Stimulated activated CD4-positive, alpha-beta T cell treated with anti-CD3 and anti-CD28 coated beads, TNF-alpha, amount 100 ng/mL, for 48 hours (primary cell): ENCODE measurements at regions not wholly inside any gene's neighbourhood (a gene's known extent, or its start where the extent isn't known, plus 50 kb on each side); places are given as distances from the start of the nearest gene placed in this dataset.
"Not testable (repeated sequence)": the region's sequence is repeated elsewhere in the genome, so short reads cannot be mapped to it uniquely, and the experiment has no call there.

Experiments
- DNase-seq, 3 donors: peaks; one replicate each; pipeline ENCODE4 v3.0.0-alpha.2; 2020; ENCODE audit warnings: low read depth in 3 of 3

DNA sequence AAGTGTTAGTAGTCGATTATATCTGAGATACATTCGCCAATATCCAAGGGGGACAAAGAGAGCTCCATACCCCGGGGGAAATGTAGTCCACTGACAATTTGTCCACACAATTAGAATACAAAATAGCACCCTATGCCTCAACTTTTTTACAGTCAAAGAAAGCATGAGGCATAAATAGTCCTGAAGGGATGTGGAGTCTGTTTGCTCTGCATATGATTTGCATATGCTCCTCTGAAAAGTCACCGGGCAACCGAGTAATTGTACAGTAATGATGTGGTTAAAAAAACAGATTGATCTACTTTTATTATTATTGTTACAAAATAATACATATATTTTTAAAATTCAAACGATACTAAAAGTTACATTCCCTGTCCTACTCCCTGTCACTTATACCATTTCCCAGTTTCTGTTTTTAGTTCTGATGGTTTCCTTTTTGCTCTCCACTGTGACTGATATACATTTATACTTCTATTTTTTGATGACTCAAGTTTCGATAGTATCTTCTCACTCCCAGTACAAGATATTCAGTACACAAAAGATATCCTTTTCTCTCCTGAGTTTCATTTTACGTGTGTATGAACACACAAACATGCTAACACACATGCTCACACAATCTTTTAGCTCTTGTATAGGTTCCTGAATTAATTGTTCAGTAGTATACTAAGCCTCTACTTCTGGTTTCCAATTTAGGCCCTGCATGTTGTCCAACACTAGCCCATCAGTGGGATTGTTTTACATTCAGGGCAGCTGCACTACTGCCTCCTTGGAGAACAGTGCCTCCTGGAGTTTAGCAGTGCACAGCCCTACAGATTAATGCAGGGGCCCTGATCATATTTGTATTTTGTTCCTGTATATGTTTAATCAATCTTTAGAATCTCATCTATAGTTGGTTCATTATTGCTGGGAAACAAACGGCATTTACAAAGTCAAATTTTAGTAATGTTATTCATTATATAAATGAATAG, 130.9 kb downstream of the TES start:
- no peak for DNase-seq

DNA sequence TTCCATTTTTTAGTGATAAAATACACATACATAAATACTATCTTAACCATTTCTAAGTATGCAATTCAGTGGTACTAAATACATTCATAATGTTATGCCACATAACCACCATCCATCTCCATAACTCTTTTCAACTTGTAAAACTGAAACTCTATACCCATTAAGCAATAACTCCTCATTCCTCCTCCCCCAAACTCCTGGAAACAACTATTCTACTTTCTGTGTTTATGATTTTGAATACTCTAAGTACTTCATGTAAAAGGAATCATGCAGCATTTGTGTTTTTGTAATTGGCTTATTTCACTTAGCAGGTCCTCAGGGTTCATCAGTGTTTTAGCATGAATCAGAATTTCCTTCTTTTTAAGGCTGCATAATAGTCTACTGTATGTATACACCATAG, 131.8 kb downstream of the TES start:
- no peak for DNase-seq

DNA sequence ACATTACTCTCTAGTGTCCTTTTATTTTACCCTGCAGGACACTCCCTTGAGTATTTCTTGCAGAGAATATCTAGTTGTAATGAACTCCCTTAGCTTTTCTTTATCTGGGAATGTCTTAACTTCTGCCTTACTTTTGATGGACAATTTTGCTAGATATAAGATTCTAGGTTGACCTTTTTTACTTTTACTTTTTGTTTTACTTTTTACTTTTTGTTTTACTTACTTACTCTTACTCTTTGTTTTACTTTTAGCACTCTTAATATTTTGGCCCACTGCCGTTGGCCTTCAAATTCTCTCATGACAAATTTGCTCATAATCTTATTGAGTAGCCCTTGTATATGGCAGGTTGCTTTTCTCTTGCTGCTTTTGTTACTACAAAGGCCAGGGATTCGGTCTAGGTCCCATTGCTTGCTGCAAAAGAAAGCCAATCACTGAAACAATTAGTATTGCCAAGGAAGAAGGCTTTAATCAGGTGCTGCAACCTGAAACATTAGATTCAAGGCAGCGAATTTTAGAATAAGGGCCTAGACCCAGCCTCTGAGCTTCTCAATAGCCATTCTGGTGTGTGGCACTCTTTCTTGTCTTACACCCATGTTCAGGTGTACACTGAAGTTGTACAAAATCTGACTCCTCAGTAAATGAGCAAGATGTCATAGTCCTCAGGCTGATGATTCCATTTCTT, 137.0 kb downstream of the TES start:
- DNase-seq, result no peak

DNA sequence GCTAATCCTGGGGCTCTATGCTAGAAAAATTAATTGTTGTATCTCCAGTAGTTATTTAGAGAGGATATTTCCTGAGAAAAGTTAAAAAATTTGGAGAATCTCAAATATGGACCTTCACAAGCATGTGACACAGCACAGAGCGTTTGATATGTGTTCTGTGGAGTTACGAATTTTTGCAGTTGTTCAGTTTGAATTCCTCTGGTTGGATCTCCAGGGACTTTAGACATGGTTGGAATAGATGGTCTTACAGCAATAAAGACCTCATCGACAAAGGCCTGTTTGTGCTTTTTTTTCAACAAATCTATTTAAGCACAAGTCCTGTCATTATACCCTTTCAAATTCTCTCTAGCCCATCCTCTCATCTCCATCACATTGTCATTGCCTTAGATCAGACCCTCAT, 138.0 kb downstream of the TES start:
- no peak for DNase-seq

DNA sequence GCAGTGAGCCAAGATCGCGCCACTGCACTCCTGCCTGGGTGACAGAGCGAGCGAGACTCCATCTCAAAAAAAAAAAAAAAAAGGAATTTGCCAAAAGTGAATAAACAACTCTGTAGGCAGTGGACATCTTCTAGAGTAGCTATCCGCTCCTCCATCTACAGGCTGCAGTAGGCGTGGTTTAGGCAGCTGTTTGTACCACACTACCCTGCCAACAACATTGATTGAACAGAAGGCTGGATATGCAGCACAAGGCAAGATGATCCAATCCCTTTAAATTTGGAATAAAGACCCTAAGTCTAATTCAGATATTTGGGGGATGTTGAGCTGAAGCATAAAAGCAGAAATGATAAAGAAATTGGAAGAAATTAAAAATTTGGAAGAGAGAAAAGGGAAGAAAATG, 141.6 kb downstream of the TES start:
- no peak for DNase-seq

DNA sequence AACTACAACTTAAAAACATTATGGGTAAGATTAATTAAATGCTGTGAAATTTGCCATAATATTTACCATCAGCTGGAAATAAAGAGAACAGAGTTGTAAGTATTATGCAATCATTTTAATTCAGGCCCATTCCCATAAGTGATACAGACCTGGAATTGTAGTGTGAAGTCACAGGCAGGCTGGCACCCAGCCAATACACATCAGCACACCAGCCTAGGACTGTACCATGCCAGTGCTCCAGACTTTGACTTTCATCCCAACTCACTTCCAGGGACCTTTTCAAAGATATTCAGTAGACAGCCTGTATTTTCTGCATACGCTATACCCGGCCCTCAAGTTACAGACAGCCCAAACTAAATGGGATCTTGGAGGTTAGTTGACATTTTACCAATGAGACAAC, 143.3 kb downstream of the TES start:
- no peak for DNase-seq

DNA sequence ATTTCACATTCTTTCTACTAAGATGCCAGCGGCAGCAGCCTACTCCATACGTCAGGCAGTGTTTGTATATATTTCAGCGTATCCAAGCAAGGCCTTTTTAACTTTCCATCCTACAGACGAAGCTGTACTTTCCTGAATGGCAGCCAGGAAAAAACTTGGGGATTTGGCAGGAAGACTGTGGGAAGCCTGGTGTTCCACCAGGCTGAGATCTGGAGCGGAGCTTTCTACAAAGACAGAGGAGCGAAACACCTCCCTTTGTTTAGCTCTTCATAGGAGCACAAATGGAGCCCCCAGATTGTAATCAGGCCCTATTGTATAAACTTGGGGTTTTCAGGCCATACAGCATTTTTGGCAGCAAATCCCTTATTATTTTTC, 143.8 kb downstream of the TES start:
- no peak for DNase-seq

DNA sequence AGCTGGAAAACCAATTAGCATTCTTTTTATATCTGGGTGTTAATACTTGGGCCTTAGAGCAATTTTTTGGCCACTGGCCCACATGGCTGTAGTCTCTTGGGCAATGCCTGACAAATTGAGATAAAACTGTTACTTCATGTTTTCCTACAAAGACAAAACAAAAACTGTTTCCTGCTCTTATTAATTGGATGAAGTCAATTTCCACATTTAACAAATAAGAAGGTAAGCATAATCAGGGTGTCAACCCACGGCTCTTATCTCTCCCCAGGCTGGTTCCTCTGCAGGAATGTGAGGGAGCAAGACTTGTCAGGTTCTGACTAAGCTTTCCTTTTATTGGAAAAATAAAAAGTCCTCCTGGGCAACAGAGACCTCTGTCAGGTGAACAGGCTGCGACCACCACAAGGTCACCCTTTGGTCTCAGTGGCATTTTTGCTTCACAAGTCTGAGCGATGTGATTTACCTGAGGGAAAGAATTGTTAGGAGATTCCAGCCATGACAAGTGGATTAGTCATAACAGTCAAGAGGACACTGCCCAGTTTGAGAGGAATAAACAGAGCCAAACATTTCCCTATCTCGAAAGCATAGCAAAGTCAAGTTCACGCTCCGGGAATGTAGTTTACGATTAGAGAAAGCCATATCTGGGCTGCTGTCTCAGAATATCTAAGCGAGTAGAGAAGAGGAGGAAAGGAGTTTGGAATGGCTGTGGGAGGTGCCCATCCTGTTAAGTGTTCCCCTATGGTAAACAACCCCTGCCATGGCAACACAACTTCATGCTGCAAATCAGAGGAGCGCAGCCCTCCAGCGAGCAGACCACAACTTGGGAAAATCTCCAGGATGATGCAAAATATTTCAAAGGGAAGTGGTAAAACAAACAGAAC, 144.4 kb downstream of the TES start:
- DNase-seq, result no peak

DNA sequence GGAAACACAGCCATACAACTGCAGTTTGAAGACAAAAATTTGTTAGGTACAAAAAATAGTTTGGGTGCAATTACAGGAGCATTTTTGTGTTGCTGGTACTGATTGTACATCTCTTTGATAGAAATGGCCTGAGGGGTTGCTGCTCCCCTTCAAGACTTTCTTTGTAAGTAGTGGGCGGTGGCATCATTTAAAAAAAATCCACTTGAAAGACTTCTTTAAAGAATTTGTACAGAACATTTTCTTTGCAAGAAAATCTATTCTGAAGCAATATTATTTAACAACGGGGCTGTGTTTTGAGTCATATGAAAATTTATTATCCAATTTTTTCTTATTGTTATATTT, 144.1 kb upstream of the CAV2 start:
- no peak for DNase-seq

DNA sequence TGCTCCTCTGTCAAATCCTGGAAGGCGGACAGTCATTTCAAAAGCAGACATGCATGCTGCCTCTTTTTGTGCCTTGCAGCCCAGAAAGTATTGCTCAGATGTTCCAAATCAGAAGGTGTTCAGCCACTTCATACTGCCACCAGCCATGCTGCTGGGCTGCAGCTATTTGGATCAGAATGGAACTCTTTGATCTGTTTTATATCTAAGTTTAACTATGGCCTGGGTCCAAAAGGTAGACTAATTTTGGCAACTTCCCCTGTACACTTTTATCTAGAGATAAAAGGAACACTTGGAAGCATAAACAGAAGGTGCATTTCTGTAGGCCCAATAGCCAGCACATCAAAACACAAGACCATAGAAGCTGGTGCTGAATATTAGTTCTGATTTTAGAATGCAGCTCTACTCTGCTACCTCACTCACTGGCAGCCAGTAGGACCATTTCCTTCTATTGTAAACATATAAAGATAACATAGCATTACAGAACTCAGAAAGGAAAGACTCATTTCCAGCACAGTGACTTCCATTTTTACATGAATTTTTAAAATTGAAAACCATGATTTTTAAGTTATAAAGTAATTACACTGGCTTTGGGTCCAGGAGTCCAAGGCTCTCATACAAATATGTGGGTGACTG, 143.1 kb upstream of the CAV2 start:
- no peak for DNase-seq

DNA sequence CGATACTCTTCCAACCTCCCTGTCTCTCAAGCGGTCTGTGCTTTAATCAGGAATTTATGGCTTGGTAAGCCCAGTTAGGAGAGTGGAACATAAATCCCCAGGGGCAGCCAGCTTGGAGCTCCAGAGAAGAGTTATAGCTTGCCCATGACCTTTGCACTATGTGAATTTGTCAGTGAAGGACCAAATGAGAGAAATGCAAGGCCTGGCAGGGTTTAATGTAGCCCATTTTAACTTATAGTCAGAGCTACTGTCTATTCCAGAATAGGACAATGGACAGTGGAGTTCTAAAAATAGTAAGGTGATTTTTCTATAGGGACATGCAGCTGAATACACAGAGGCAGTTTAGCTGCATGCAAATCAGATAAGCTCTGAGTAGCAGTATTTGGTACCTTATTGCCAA, 142.6 kb upstream of the CAV2 start:
- DNase-seq, result no peak

DNA sequence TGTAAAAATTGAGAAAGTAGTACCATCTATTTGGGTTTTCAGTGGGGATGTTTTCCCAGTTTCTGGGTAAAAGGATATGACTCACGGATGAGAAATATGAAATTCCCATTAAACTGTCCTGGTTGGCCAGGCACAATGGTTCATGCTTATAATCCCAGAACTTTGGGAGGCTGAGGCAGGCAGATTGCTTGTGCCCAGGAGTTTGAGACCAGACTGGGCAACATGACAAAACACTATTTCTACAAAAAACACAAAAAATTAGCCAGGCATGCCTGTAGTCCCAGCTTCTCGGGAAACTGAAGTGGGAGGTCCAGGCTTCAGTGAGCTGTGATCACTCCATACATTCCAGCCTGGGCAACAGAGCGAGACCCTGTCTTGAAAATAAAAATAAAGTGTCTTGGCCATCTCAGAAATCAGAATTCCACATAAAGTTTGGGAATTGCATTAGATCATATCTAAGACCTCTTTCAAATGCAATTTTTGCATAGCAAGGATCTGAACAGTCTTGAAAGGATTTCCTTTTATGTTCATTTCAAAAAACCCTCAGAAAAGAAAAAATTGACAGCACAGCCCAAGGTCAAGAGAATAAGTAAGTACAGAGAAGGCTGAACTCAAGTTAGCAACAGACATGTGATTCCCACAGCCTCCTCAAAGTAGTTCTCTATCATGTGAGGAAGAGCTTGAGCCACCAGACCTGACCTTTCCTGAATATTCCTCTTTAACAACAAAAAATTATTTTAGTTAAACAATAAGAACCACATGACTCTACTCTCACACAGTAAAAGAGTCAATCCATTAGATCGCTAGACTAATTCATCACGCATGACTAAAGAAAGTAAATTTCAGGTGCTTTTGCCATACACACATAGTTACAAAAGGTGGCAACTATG, 141.5 kb upstream of the CAV2 start:
- no peak for DNase-seq

DNA sequence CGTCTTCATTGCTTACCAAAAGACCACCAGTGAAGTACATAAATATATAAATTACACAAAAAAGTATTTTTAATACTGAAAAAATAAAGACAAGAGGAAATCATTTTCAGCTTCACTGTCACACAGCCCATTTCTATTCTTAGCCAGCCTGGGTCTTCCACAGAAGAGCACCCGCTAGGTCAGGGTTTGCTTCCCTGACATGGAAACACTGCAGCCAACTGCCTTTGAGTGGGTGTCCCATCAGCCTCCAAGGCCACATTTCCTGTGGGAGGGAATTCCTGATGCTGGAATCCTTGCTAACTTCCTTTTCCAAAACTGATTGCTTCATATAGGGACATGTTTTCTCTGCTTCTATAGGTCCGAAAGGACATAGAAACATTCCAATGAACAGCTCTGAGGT, 137.8 kb upstream of the CAV2 start:
- DNase-seq, result no peak

DNA sequence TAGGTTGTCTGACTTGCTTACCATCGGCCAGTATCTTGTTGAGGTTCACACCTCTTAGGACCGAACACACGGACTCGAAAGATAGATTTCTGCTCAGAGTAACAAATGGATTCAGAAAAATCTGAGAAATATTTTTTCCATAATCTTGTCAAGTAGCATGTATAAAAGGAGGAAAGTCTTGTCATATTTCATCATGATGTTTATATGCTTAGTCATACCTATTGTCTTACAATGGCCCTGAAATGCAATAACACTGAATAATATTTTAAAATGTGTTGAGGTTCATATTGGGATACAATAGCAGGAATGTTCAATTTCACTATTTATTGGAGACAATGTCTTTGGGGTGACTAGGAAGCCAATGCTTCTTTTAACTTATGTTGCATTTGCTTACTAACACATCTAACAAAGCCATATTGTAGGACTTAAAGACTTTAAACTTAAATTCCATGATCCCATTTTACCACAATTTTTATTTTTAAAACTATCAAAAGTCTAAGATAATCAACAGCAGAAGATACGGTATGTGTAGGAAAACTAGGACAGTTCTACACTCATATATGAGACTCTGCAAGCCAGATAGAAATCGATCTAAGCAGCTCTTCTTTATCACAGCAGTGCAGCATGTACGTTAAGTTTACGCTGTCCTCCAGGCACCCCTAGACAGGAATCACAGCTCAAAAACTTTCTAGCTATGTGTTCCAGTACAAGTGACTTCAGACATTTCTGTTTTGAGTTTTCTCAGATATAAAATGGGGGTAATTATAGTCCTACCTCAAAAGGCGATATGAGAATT, 135.7 kb upstream of the CAV2 start:
- no peak for DNase-seq

DNA sequence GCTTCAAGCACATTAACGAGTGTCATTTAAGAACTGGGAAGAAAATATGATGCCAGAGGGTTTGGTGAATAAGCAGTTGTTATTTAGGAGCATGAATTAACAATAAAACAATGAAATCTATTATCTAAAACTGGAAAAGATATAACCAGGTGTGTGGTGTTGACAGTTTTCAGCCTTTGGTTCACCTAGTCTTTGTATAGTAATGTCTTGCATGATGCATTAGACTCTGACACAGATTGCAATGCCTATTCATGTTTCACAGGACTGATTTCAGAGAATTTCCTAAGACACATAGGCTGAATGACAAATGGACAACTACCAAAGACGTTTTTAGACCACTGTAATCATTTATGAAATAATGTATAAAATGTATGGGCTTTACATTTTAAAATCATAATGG, 135.1 kb upstream of the CAV2 start:
- DNase-seq, result no peak

DNA sequence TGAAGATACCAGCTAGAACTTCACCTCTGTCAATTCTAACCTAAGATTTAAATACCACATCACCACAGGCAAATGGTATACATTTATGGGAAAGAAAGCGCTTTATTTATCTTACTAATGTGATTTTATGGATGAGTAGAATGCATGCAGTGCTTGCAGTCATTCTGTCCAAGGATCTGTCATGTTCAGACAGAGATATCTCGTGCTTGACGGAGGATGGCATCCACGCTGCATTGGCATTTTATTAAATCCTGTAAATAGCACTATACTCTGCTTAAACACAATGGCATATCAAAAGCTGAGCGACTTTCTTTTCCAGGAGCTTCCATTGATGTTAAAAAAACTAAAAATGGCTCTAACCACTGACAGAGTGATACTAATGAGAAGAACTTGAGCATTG, 133.7 kb upstream of the CAV2 start:
- no peak for DNase-seq

DNA sequence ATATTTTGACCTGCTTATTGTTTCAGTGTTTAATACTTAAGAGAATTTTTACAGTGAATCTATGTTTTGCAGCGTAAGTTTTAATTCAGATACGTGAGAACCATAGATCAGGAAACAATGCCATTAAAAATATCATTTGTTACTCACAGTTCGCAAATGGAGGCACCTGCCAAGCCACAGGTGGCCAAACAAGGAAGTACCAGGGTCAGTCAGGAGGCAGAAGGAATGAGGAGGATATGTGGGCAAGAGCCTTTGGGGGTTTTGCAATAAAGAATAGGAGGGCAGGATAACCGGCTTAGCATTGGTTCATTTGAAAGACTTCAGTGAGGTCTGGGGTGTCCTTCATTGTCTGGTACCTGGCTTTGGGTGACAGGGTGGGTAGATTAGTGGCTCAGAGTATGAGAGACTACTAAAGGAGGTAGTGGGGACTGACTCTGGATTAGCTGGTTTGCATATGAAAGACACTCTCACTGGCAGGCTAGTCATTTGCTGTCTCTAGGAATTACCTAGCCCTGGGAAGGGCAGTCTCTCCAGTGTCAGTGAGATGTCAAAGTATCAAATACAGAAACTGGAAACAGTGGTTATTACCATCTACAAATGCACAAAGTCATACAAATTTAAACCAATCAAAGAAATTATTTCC, 132.2 kb upstream of the CAV2 start:
- no peak for DNase-seq

DNA sequence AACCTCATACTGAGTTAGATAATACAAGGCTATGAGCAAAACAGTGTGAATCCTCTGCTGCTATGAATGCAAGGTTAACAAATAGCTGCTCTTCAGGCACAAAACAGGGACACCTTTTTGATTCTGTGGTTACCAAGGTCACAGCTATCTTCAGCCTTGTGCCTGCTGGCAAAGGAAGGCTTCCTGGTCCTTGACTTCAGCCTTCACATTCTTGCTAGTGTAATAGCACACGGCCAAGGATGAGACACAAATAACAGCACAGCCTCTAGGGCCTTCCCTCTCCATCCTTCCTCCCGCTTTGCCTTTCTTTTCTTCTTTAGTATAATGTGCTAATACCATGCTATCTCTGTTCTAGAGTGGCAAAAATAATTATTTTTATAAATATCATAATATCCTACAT, 130.6 kb upstream of the CAV2 start:
- DNase-seq, result no peak

DNA sequence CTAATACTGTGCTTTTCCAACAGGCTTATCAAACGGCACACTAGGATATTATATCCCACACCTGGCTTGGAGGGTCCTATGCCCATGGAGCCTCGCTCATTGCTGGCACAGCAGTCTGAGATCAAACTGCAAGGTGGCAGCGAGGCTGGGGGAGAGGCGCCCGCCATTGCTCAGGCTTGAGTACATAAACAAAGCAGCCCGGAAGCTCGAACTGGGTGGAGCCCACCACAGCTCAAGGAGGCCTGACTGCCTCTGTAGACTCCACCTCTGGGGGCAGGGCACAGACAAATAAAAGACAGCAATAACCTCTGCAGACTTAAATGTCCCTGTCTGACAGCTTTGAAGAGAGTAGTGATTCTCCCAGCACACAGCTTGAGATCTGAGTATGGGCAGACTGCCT, 128.0 kb upstream of the CAV2 start:
- DNase-seq, result not testable (repeated sequence)

DNA sequence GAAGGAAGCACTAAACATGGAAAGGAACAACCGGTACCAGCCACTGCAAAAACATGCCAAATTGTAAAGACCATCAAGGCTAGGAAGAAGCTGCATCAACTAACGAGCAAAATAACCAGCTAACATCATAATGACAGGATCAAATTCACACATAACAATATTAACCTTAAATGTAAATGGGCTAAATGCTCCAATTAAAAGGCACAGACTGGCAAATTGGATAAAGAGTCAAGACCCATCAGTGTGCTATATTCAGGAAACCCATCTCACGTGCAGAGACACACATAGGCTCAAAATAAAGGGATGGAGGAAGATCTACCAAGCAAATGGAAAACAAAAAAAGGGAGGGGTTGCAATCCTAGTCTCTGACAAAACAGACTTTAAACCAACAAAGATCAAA, 126.3 kb upstream of the CAV2 start:
- not testable (repeated sequence) for DNase-seq
